Left cardiac atrium (tissue), 4 donors: ENCODE measurements at regions not wholly inside any gene's neighbourhood (a gene's known extent, or its start where the extent isn't known, plus 50 kb on each side); places are given as distances from the start of the nearest gene placed in this dataset.
A peak's percentile ranks its signal among the peaks of the same experiment; 100 is the strongest.

Experiments used
- ATAC-seq, 2 donors: fragments of 200-7000 bp; cut with Tn5 transposase; one replicate each; pipeline ENCODE4 v1.9.1; 2020; ENCODE audit warnings: mild to moderate bottlenecking in 2 of 2, moderate library complexity in 2 of 2
- DNase-seq: peaks from one replicate; pipeline ENCODE4 v3.0.0-alpha.2; 2020
- intact Hi-C, 2 donors: fragments of 100-400 bp; cut with DNase I; formaldehyde crosslinking; loops; one replicate each; pipeline versions ENCODE4 v1.14.1 to v1.15.1; 2022 to 2023
- donor health status: DM: no; HTN: yes; CAD: no.
- donor health status: DM: no; HTN: yes; CAD: no; lungs with severe emphysema.
- donor health status: DM: yes; HTN: yes; CAD: no.
- donor health status: Dilated cardiomyopathy.

- DNase-seq: no peak
- intact Hi-C loops: no loop called here
- ATAC-seq: peak in 1 of 2 donors; percentile 35
Measured at GRCh38 chr2:226634943-226635604, 164.5 kb downstream of the IRS1 start.

GRCh38 chr2:226631671-226632070, 167.9 kb downstream of the IRS1 start:
- ATAC-seq: peak; percentile 29 to 68
- intact Hi-C loops: no loop called here
- no peak for DNase-seq

GRCh38 chr2:226631187-226631586, 168.4 kb downstream of the IRS1 start:
- DNase-seq: no peak

GRCh38 chr2:226625946-226626345, 173.7 kb downstream of the IRS1 start:
- ATAC-seq (no peak), DNase-seq (no peak)
- intact Hi-C loops: no loop called here

More at GRCh38 chr2:226631187-226631586, 168.4 kb downstream of the IRS1 start:
- no peak for ATAC-seq
- intact Hi-C loops: no loop called here

GRCh38 chr2:226623587-226624368, 175.8 kb downstream of the IRS1 start:
- DNase-seq (no peak), ATAC-seq (no peak)
- intact Hi-C loops: no loop called here

- ATAC-seq: no peak
- DNase-seq: no peak
- intact Hi-C loops: no loop called here
Measured at GRCh38 chr2:226622484-226622883, 177.1 kb downstream of the IRS1 start.

- intact Hi-C loops: no loop called here
Measured at GRCh38 chr2:226620176-226620575, 179.4 kb downstream of the IRS1 start.

GRCh38 chr2:226619707-226620106, 179.9 kb downstream of the IRS1 start:
- DNase-seq: no peak
- no peak for ATAC-seq
- intact Hi-C loops: no loop called here

More at GRCh38 chr2:226620176-226620575, 179.4 kb downstream of the IRS1 start:
- ATAC-seq (no peak), DNase-seq (no peak)

- intact Hi-C loops: no loop called here
- DNase-seq (no peak), ATAC-seq (no peak)
Measured at GRCh38 chr2:226618875-226619605, 180.6 kb downstream of the IRS1 start.

GRCh38 chr2:226618544-226618874, 181.1 kb downstream of the IRS1 start:
- DNase-seq (no peak), ATAC-seq (no peak)
- intact Hi-C loops: no loop called here

- DNase-seq: no peak
- intact Hi-C loops: no loop called here
- ATAC-seq: no peak
Measured at GRCh38 chr2:226615891-226616290, 183.7 kb downstream of the IRS1 start.

- peak in 1 of 2 donors; percentile 61 for ATAC-seq
- DNase-seq: no peak
- intact Hi-C loops: no loop called here
Measured at GRCh38 chr2:226611944-226612318, 187.7 kb downstream of the IRS1 start.

GRCh38 chr2:226611196-226611943, 188.2 kb downstream of the IRS1 start:
- DNase-seq (no peak), ATAC-seq (no peak)
- intact Hi-C loops: no loop called here

GRCh38 chr2:226609366-226609765, 190.3 kb downstream of the IRS1 start:
- ATAC-seq (peak in 1 of 2 donors; percentile 77), DNase-seq (no peak)
- intact Hi-C loops: no loop called here

GRCh38 chr2:226608451-226608850, 191.2 kb downstream of the IRS1 start:
- intact Hi-C loops: no loop called here
- no peak for ATAC-seq
- no peak for DNase-seq

GRCh38 chr2:226607379-226607778, 192.2 kb downstream of the IRS1 start:
- intact Hi-C loops: no loop called here
- ATAC-seq: peak in 1 of 2 donors; percentile 73

GRCh38 chr2:226605642-226606041, 194.0 kb downstream of the IRS1 start:
- DNase-seq: no peak
- no peak for ATAC-seq
- intact Hi-C loops: no loop called here

More at GRCh38 chr2:226607379-226607778, 192.2 kb downstream of the IRS1 start:
- DNase-seq: no peak

GRCh38 chr2:226603606-226604005, 196.0 kb downstream of the IRS1 start:
- ATAC-seq: no peak
- intact Hi-C loops: no loop called here

GRCh38 chr2:226601881-226602662, 197.5 kb downstream of the IRS1 start:
- intact Hi-C loops: no loop called here
- DNase-seq (no peak), ATAC-seq (no peak)

More at GRCh38 chr2:226603606-226604005, 196.0 kb downstream of the IRS1 start:
- DNase-seq: no peak
